Skeletal muscle tissue (tissue), 3 donors: ENCODE measurements at regions not wholly inside any gene's neighbourhood (a gene's known extent, or its start where the extent isn't known, plus 50 kb on each side); places are given as distances from the start of the nearest gene placed in this dataset.

Source experiments
- H3K27ac ChIP-seq: one replicate; pipeline ENCODE4 v1.7.0; 2013; ENCODE audit warnings: mild to moderate bottlenecking, low read depth, low read length, inconsistent platforms
- H3K27me3 ChIP-seq, 3 donors: one replicate each; pipeline ENCODE4 v1.7.0; 2013; ENCODE audit warnings: low read length in 3 of 3; ENCODE audit not compliant: control insufficient read depth in 3 of 3, insufficient read depth in 3 of 3
- H3K36me3 ChIP-seq, 3 donors: one replicate each; pipeline ENCODE4 v1.7.0; 2013; ENCODE audit warnings: low read length in 3 of 3; ENCODE audit not compliant: control insufficient read depth in 3 of 3, insufficient read depth in 3 of 3
- H3K4me1 ChIP-seq, 3 donors: one replicate each; pipeline ENCODE4 v1.7.0; 2013; ENCODE audit warnings: low read length in 3 of 3, mild to moderate bottlenecking in 3 of 3; ENCODE audit not compliant: control insufficient read depth in 3 of 3, insufficient read depth in 3 of 3
- H3K4me3 ChIP-seq, 3 donors: one replicate each; pipeline ENCODE4 v1.7.0; 2013; ENCODE audit warnings: low read length in 3 of 3
- H3K9ac ChIP-seq, 3 donors: one replicate each; pipeline ENCODE4 v1.7.0; 2013; ENCODE audit warnings: low read length in 3 of 3, mild to moderate bottlenecking in 3 of 3, moderate library complexity in 2 of 3, low read depth in 1 of 3
- H3K9me3 ChIP-seq, 3 donors: one replicate each; pipeline ENCODE4 v1.7.0; 2013; ENCODE audit warnings: low read length in 3 of 3; ENCODE audit not compliant: control insufficient read depth in 3 of 3
- donor health status: Osteomylitis.

GRCh38 chr1:29499104-29499650 is 262.9 kb downstream of the PTPRU start:
- Histone ChIP-seq H3K9me3 (peaks cover 0 to 2% (median 0%) of the 10 kb centered on the region in 3 donors), H3K27ac (no peak overlapping the region), H3K36me3 (no peaks in the 10 kb centered on the region), H3K9ac (no peak overlapping the region), H3K4me1 (peaks cover 7 to 11% (median 8%) of the 10 kb centered on the region in 3 donors), H3K4me3 (no peak overlapping the region), H3K27me3 (peaks cover 7 to 14% (median 7%) of the 10 kb centered on the region in 3 donors)

GRCh38 chr1:29498126-29499103 is 262.1 kb downstream of the PTPRU start:
- H3K9me3 ChIP-seq, result peaks cover 0 to 2% (median under 1%) of the 10 kb centered on the region in 3 donors
- peaks cover 0 to 3% (median under 1%) of the 10 kb centered on the region in 3 donors for H3K4me1 ChIP-seq
- no peak overlapping the region for H3K9ac ChIP-seq
- no peak overlapping the region for H3K27ac ChIP-seq
- H3K4me3 ChIP-seq, result no peak overlapping the region
- peaks cover 7 to 14% (median 7%) of the 10 kb centered on the region in 3 donors for H3K27me3 ChIP-seq
- no peaks in the 10 kb centered on the region for H3K36me3 ChIP-seq

- no peak overlapping the region for H3K27ac ChIP-seq
- peaks cover 0 to 3% (median 2%) of the 10 kb centered on the region in 3 donors for H3K9me3 ChIP-seq
- no peak overlapping the region for H3K4me3 ChIP-seq
- H3K27me3 ChIP-seq, result peaks cover 7 to 14% (median 7%) of the 10 kb centered on the region in 3 donors
- no peaks in the 10 kb centered on the region for H3K4me1 ChIP-seq
- no peak overlapping the region for H3K9ac ChIP-seq
- H3K36me3 ChIP-seq, result no peaks in the 10 kb centered on the region
Measured at GRCh38 chr1:29497395-29498125, 261.2 kb downstream of the PTPRU start.

- Histone ChIP-seq H3K9ac (no peak overlapping the region), H3K27ac (no peak overlapping the region), H3K4me3 (no peak overlapping the region), H3K27me3 (peaks cover 7 to 14% (median 7%) of the 10 kb centered on the region in 3 donors), H3K9me3 (peaks cover 0 to 3% (median 2%) of the 10 kb centered on the region in 3 donors), H3K4me1 (no peaks in the 10 kb centered on the region), H3K36me3 (no peaks in the 10 kb centered on the region)
Measured at GRCh38 chr1:29496701-29497100, 260.4 kb downstream of the PTPRU start.

GRCh38 chr1:29490204-29490934 is 254.0 kb downstream of the PTPRU start:
- Histone ChIP-seq H3K9me3 (peaks cover 0 to 3% (median 0%) of the 10 kb centered on the region in 3 donors), H3K27me3 (peaks cover 5 to 18% (median 17%) of the 10 kb centered on the region in 3 donors), H3K27ac (no peak overlapping the region), H3K4me3 (no peak overlapping the region), H3K36me3 (no peaks in the 10 kb centered on the region), H3K4me1 (no peaks in the 10 kb centered on the region), H3K9ac (no peak overlapping the region)

GRCh38 chr1:29489471-29489870 is 253.1 kb downstream of the PTPRU start:
- Histone ChIP-seq H3K4me3 (no peak overlapping the region), H3K9ac (no peak overlapping the region), H3K27ac (no peak overlapping the region), H3K9me3 (peaks cover 0 to 3% (median 0%) of the 10 kb centered on the region in 3 donors), H3K36me3 (no peaks in the 10 kb centered on the region), H3K4me1 (no peaks in the 10 kb centered on the region), H3K27me3 (peaks cover 8 to 19% (median 18%) of the 10 kb centered on the region in 3 donors)

- Histone ChIP-seq H3K4me3 (no peak overlapping the region), H3K9me3 (peaks cover 0 to 3% (median 0%) of the 10 kb centered on the region in 3 donors), H3K27me3 (peaks cover 8 to 21% (median 19%) of the 10 kb centered on the region in 3 donors), H3K36me3 (no peaks in the 10 kb centered on the region), H3K4me1 (no peaks in the 10 kb centered on the region), H3K27ac (no peak overlapping the region), H3K9ac (no peak overlapping the region)
Measured at GRCh38 chr1:29488794-29489311, 252.5 kb downstream of the PTPRU start.

GRCh38 chr1:29488086-29488793 is 251.9 kb downstream of the PTPRU start:
- H3K27me3 ChIP-seq, result peaks cover 8 to 24% (median 19%) of the 10 kb centered on the region in 3 donors
- no peak overlapping the region for H3K27ac ChIP-seq
- no peaks in the 10 kb centered on the region for H3K4me1 ChIP-seq
- H3K9me3 ChIP-seq, result peaks cover 0 to under 1% (median 0%) of the 10 kb centered on the region in 3 donors
- no peak overlapping the region for H3K9ac ChIP-seq
- no peaks in the 10 kb centered on the region for H3K36me3 ChIP-seq
- no peak overlapping the region for H3K4me3 ChIP-seq

GRCh38 chr1:29487291-29487690 is 251.0 kb downstream of the PTPRU start:
- Histone ChIP-seq H3K27me3 (peaks cover 8 to 24% (median 19%) of the 10 kb centered on the region in 3 donors), H3K4me1 (no peaks in the 10 kb centered on the region), H3K4me3 (no peak overlapping the region), H3K36me3 (no peaks in the 10 kb centered on the region), H3K9me3 (no peaks in the 10 kb centered on the region), H3K27ac (no peak overlapping the region), H3K9ac (no peak overlapping the region)
